ENCODE measurements at regions not wholly inside any gene's neighbourhood (a gene's known extent, or its start where the extent isn't known, plus 50 kb on each side); places are given as distances from the start of the nearest gene placed in this dataset.

GRCh38 chr13:93158565-93158964 is 68.0 kb upstream of the GPC6 start:
- TF ChIP-seq, protein P1, sequence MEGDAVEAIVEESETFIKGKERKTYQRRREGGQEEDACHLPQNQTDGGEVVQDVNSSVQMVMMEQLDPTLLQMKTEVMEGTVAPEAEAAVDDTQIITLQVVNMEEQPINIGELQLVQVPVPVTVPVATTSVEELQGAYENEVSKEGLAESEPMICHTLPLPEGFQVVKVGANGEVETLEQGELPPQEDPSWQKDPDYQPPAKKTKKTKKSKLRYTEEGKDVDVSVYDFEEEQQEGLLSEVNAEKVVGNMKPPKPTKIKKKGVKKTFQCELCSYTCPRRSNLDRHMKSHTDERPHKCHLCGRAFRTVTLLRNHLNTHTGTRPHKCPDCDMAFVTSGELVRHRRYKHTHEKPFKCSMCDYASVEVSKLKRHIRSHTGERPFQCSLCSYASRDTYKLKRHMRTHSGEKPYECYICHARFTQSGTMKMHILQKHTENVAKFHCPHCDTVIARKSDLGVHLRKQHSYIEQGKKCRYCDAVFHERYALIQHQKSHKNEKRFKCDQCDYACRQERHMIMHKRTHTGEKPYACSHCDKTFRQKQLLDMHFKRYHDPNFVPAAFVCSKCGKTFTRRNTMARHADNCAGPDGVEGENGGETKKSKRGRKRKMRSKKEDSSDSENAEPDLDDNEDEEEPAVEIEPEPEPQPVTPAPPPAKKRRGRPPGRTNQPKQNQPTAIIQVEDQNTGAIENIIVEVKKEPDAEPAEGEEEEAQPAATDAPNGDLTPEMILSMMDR (IDR thresholded peaks at IDR 0.05) = no peak
- no peak for TF ChIP-seq POLR2A (IDR thresholded peaks at IDR 0.05)
- TF ChIP-seq POLR2AphosphoS5 (IDR thresholded peaks at IDR 0.05) = no peak
